IMR-90 (cell line): ENCODE measurements at regions not wholly inside any gene's neighbourhood (a gene's known extent, or its start where the extent isn't known, plus 50 kb on each side); places are given as distances from the start of the nearest gene placed in this dataset.

ENCODE experiments used
- BHLHE40 ChIP-seq: fragments of 150-350 bp; IDR thresholded peaks from 2 replicates; pipeline ENCODE4 v1.6.1; 2016; ENCODE audit warnings: mild to moderate bottlenecking, low read depth, low read length
- CEBPB ChIP-seq: IDR thresholded peaks from 2 replicates; pipeline ENCODE4 v1.6.1; 2012; ENCODE audit warnings: low read depth, low read length, improper control_type of control experiment
- CHD1 ChIP-seq: IDR thresholded peaks from 2 replicates; pipeline ENCODE4 v1.6.1; 2012; ENCODE audit warnings: low read depth, low read length, improper control_type of control experiment
- CTCF ChIP-seq: conservative IDR thresholded peaks from 2 replicates; pipeline ENCODE4 v1.5.1; 2012; ENCODE audit warnings: mild to moderate bottlenecking, low read depth, low read length, improper control_type of control experiment
- MAFK ChIP-seq: IDR thresholded peaks from 2 replicates; pipeline ENCODE4 v1.6.1; 2012; ENCODE audit warnings: low read depth, low read length, improper control_type of control experiment
- POLR2A ChIP-seq: IDR thresholded peaks from 2 replicates; pipeline ENCODE4 v1.6.1; 2012; ENCODE audit warnings: mild to moderate bottlenecking, low read depth, low read length
- RAD21 ChIP-seq: IDR thresholded peaks from 2 replicates; pipeline ENCODE4 v1.6.1; 2012; ENCODE audit warnings: low read length, improper control_type of control experiment
- RCOR1 ChIP-seq: IDR thresholded peaks from 2 replicates; pipeline ENCODE4 v1.6.1; 2012; ENCODE audit warnings: mild to moderate bottlenecking, low read length, improper control_type of control experiment; ENCODE audit not compliant: insufficient replicate concordance
- RFX5 ChIP-seq: IDR thresholded peaks from 2 replicates; pipeline ENCODE4 v1.8.0; 2012; ENCODE audit warnings: low read depth, mild to moderate bottlenecking, low read length, moderate library complexity
- SMC3 ChIP-seq: fragments of 150-350 bp; IDR thresholded peaks from 2 replicates; pipeline ENCODE4 v1.6.1; 2016; ENCODE audit warnings: low read depth, mild to moderate bottlenecking, antibody characterized with exemption, low read length, moderate library complexity
- USF2 ChIP-seq: fragments of 150-350 bp; IDR thresholded peaks from 2 replicates; pipeline ENCODE4 v1.6.1; 2017; ENCODE audit warnings: mild to moderate bottlenecking, antibody characterized with exemption, low read length, low read depth

GRCh38 chr5:75935572-75935971, 147.6 kb upstream of the SV2C start:
- no peak for TF ChIP-seq RAD21
- TF ChIP-seq POLR2A: no peak
- no peak for TF ChIP-seq CTCF
- TF ChIP-seq RFX5: no peak
- TF ChIP-seq USF2: no peak
- TF ChIP-seq CHD1: no peak
- TF ChIP-seq SMC3: no peak
- TF ChIP-seq CEBPB: no peak
- TF ChIP-seq BHLHE40: no peak
- TF ChIP-seq MAFK: no peak
- no peak for TF ChIP-seq RCOR1
